K562 (cell line): ENCODE measurements at regions not wholly inside any gene's neighbourhood (a gene's known extent, or its start where the extent isn't known, plus 50 kb on each side); places are given as distances from the start of the nearest gene placed in this dataset.

Experiments
- ATAC-seq: fragments of 200-7000 bp; cut with Tn5 transposase; 3 replicates; pipeline ENCODE4 v1.9.1; 2020; ENCODE audit warnings: moderate library complexity
- BruUV-seq: library from RNA; stranded (reverse); fragments of 400-500 nt; replicated peaks from 2 replicates; lab custom pipeline; 2021; lab: Mats Ljungman, UMichigan
- CTCF ChIA-PET: fragments of 300-600 bp; formaldehyde crosslinking; extraction: SDS; loops from one replicate; lab custom pipeline; 2021; ENCODE audit warnings: low intra/inter-chr PET ratio; lab: Yijun Ruan, JAX
- POLR2A ChIA-PET: fragments of 300-600, 350-650 bp; sonication (Branson Sonifier 250); formaldehyde crosslinking; extraction: SDS; loops from one replicate; lab custom pipeline; 2021; ENCODE audit warnings: antibody characterized with exemption, inconsistent platforms; lab: Yijun Ruan, JAX
- DNase-seq, 4 experiments: peaks; one replicate each; pipeline versions ENCODE4 v3.0.0 to v3.0.0-alpha.2; 2011 to 2018; ENCODE audit warnings: low spot score in 3 of 4, mixed read lengths in 3 of 4; ENCODE audit errors: extremely low read depth in 1 of 4
- FAIRE-seq: peaks from 2 replicates; lab custom pipeline; 2011; peaks lifted over from hg19 to GRCh38; lab: Jason Lieb, UNC
- H2AFZ ChIP-seq: 2 replicates; pipeline ENCODE4 v1.6.0; 2011; ENCODE audit warnings: low read depth, low read length, control low read depth, inconsistent platforms
- H3K27ac ChIP-seq: fragments of 200-600 bp; 3 replicates; pipeline ENCODE4 v1.8.0; 2011; ENCODE audit warnings: low read depth, mild to moderate bottlenecking, control low read depth, inconsistent platforms, low read length, moderate library complexity, mixed read lengths; ENCODE audit errors: extremely low read depth
- H3K27me3 ChIP-seq, 2 experiments: fragments of 300-600 bp in 1 of 2; 2 replicates in 1 of 2; 3 replicates in 1 of 2; pipeline versions ENCODE4 v1.6.0 to v1.8.0; 2011; ENCODE audit warnings: inconsistent platforms in 2 of 2, low read length in 2 of 2, mild to moderate bottlenecking in 1 of 2, mixed read lengths in 1 of 2, moderate library complexity in 1 of 2; ENCODE audit not compliant: control insufficient read depth in 2 of 2, insufficient read depth in 2 of 2
- H3K36me3 ChIP-seq: fragments of 300-600 bp; 3 replicates; pipeline ENCODE4 v1.8.0; 2011; ENCODE audit warnings: mild to moderate bottlenecking, low read length, inconsistent platforms; ENCODE audit not compliant: control insufficient read depth, insufficient read depth
- H3K4me1 ChIP-seq, 2 experiments: fragments of 200-600 bp in 1 of 2; replicated peaks in 1 of 2; 2 replicates in 1 of 2; 3 replicates in 1 of 2; pipeline versions ENCODE4 v1.5.1 to v1.8.0; 2011; ENCODE audit warnings: inconsistent platforms in 2 of 2, low read length in 2 of 2, mild to moderate bottlenecking in 1 of 2, mixed read lengths in 1 of 2, moderate library complexity in 1 of 2; ENCODE audit not compliant: control insufficient read depth in 2 of 2, insufficient read depth in 2 of 2
- H3K4me2 ChIP-seq: 2 replicates; pipeline ENCODE4 v1.6.1; 2011; ENCODE audit warnings: low read length, control low read depth, inconsistent platforms, mixed read lengths; ENCODE audit not compliant: insufficient read depth
- H3K4me3 ChIP-seq: fragments of 200-600 bp; sonication (generic), shearing (Covaris generic); 2 replicates; pipeline ENCODE4 v1.5.1; 2016; ENCODE audit warnings: control low read depth, inconsistent platforms
- H3K79me2 ChIP-seq: fragments of 200-600 bp; 3 replicates; pipeline ENCODE4 v1.8.0; 2011; ENCODE audit warnings: low read length, inconsistent platforms; ENCODE audit not compliant: control insufficient read depth, insufficient read depth
- H3K9ac ChIP-seq, 2 experiments: 2 replicates each; pipeline versions ENCODE4 v1.6.0 to v1.6.1; 2011; ENCODE audit warnings: low read depth in 2 of 2, low read length in 2 of 2, control low read depth in 1 of 2, inconsistent platforms in 1 of 2, mild to moderate bottlenecking in 1 of 2, mixed read lengths in 1 of 2; ENCODE audit not compliant: insufficient read depth in 1 of 2
- H3K9me1 ChIP-seq: one replicate; pipeline ENCODE4 v1.6.0; 2011; ENCODE audit warnings: inconsistent platforms, mild to moderate bottlenecking, low read length, moderate library complexity; ENCODE audit not compliant: control insufficient read depth, insufficient read depth
- H3K9me3 ChIP-seq: replicated peaks from 2 replicates; pipeline ENCODE4 v1.5.1; 2011; ENCODE audit warnings: low read depth, low read length, inconsistent platforms; ENCODE audit not compliant: control insufficient read depth, insufficient read depth
- H4K20me1 ChIP-seq: replicated peaks from 2 replicates; pipeline ENCODE4 v1.6.1; 2011; ENCODE audit warnings: low read length, inconsistent platforms, mixed read lengths; ENCODE audit not compliant: control insufficient read depth, insufficient read depth
- ATF2 ChIP-seq: sonication (generic); formaldehyde crosslinking; IDR thresholded peaks from 2 replicates; pipeline ENCODE4 v1.8.1; 2022; ENCODE audit warnings: missing genetic modification reagents
- CTBP1 ChIP-seq: fragments of 450-650 bp; IDR thresholded peaks from 2 replicates; pipeline ENCODE4 v1.6.1; 2016; ENCODE audit warnings: borderline replicate concordance
- ELF1 ChIP-seq: fragments of 200-800 bp; sonication (Bioruptor generic); IDR thresholded peaks from 2 replicates; pipeline ENCODE4 v1.6.1; 2016; ENCODE audit warnings: missing genetic modification characterization, missing compliant biosample characterization
- FOXA1 ChIP-seq: fragments of 450-650 bp; IDR thresholded peaks from 2 replicates; pipeline ENCODE4 v1.6.1; 2016; ENCODE audit warnings: mild to moderate bottlenecking, borderline replicate concordance
- GATA2 ChIP-seq: sonication (generic); formaldehyde crosslinking; IDR thresholded peaks from 2 replicates; pipeline ENCODE4 v1.4.0; 2020; ENCODE audit warnings: mild to moderate bottlenecking, missing genetic modification reagents
- HEY1 ChIP-seq: fragments of 250-450 bp; sonication (Bioruptor Pico); IDR thresholded peaks from 2 replicates; pipeline ENCODE4 v1.5.0; 2020; ENCODE audit warnings: mild to moderate bottlenecking, moderate library complexity, borderline replicate concordance
- HMG20B ChIP-seq: fragments of 250-450 bp; sonication (Bioruptor Pico); IDR thresholded peaks from 2 replicates; pipeline ENCODE4 v1.5.0; 2021; ENCODE audit warnings: mild to moderate bottlenecking
- PRDM10 ChIP-seq: fragments of 450-650 bp; IDR thresholded peaks from 2 replicates; pipeline ENCODE4 v1.6.1; 2018; ENCODE audit not compliant: partially characterized antibody
- PRMT5 ChIP-seq: sonication (generic); formaldehyde crosslinking; IDR thresholded peaks from 2 replicates; pipeline ENCODE4 v1.5.0; 2020; ENCODE audit warnings: missing genetic modification reagents
- RCOR1 ChIP-seq, 2 experiments: IDR thresholded peaks; 2 replicates each; pipeline ENCODE4 v1.6.1; 2012; ENCODE audit warnings: low read depth in 2 of 2, low read length in 2 of 2, borderline replicate concordance in 1 of 2, improper control_type of control experiment in 1 of 2
- RFX7 ChIP-seq: fragments of 250-450 bp; sonication (Bioruptor Pico); IDR thresholded peaks from 2 replicates; pipeline ENCODE4 v1.5.1; 2021; ENCODE audit warnings: mild to moderate bottlenecking
- ZBTB9 ChIP-seq: fragments of 450-650 bp; formaldehyde crosslinking; IDR thresholded peaks from 2 replicates; pipeline ENCODE4 v1.4.0; 2020; ENCODE audit warnings: mild to moderate bottlenecking, moderate library complexity
- ZNF12 ChIP-seq: sonication (generic); formaldehyde crosslinking; IDR thresholded peaks from 2 replicates; pipeline ENCODE4 v1.4.0; 2020; ENCODE audit warnings: mild to moderate bottlenecking, missing genetic modification reagents
- ZNF24 ChIP-seq: fragments of 450-650 bp; IDR thresholded peaks from 2 replicates; pipeline ENCODE4 v1.6.1; 2016
- ZZZ3 ChIP-seq: fragments of 450-650 bp; IDR thresholded peaks from 2 replicates; pipeline ENCODE4 v1.6.1; 2016; ENCODE audit warnings: antibody characterized with exemption, mild to moderate bottlenecking, moderate library complexity
- WGBS: fragments of 100-300 bp; shearing (Covaris generic); methylation state at CpG from one replicate; pipeline ENCODE4 v1.1.6; 2016; ENCODE audit warnings: low coverage, mixed read lengths; ENCODE audit not compliant: insufficient coverage; ENCODE audit errors: missing lambda C conversion rate; 5-methylcytosine and 5-hydroxymethylcytosine counted together
- in situ Hi-C: fragments of 300-500 bp; cut with MboI; formaldehyde crosslinking; loops from 4 replicates; pipeline ENCODE4 v1.15.0; 2018; ENCODE audit warnings: inconsistent platforms, mixed read lengths
- intact Hi-C: fragments of 100-400 bp; cut with micrococcal nuclease; formaldehyde crosslinking; loops from 2 replicates; pipeline ENCODE4 v1.14.2; 2022

- TF ChIP-seq PRMT5 (CRISPR knock-in tag) (no peak), RCOR1 (IDR thresholded peaks at IDR 0.05; ENCODE audit: borderline replicate concordance in 1 of 2, low read depth in 2 of 2, low read length in 2 of 2) (0 out of 4 replicates have a peak, but pooled peaks of 1 of the 2 experiments have one; percentile 17), HEY1 (CRISPR knock-in tag) (no peak), ZZZ3 (no peak), GATA2 (CRISPR knock-in tag) (no peak)
Observed at GRCh38 chr16:85426806-85427205, 186.3 kb upstream of the GSE1 start (continued).

GRCh38 chr16:85428168-85428898 is 184.8 kb upstream of the GSE1 start:
- WGBS = 47% methylated on average over 14 of the region's 17 CpGs
- DNase-seq (peak; percentile 50 to 63 (median 58)), ATAC-seq (peak; percentile 73), FAIRE-seq (peak; percentile 80)
- CTCF ChIA-PET = interaction anchor here (0.7 to 1.7 kb wide), 2 partner anchors 47 to 153 kb away, joined by 3 to 5 read pairs; no protein-coding TSS in a partner anchor
- H3K9me1 ChIP-seq = no peaks in the 10 kb centered on the region
- no peak overlapping the region for H3K4me2 ChIP-seq
- POLR2A ChIA-PET = interaction anchor here (0.6 to 1.1 kb wide), 3 partner anchors 81 to 161 kb away, joined by 3 to 6 read pairs (median 3); no protein-coding TSS in a partner anchor
- no TSS peak for BruUV-seq
- H3K4me1 ChIP-seq = peaks cover 2 to 51% of the 10 kb centered on the region in 2 experiments; a peak in 2 of 5 replicates
- no peak overlapping the region for H2AFZ ChIP-seq
- H3K36me3 ChIP-seq = no peaks in the 10 kb centered on the region
- intact Hi-C loops = no loop called here
- in situ Hi-C loops = loop anchor here (10.0 kb wide), 1 partner anchor 286 kb away; no protein-coding TSS in a partner anchor
- H4K20me1 ChIP-seq = peaks cover 3% of the 10 kb centered on the region; the same call in 1 of the 2 replicates
- H3K27ac ChIP-seq = no peak overlapping the region
- H3K27me3 ChIP-seq = no peaks in the 10 kb centered on the region
- no peak overlapping the region for H3K9ac ChIP-seq
- no peaks in the 10 kb centered on the region for H3K9me3 ChIP-seq
- H3K79me2 ChIP-seq = no peaks in the 10 kb centered on the region
- no peak overlapping the region for H3K4me3 ChIP-seq
- TF ChIP-seq CTBP1 (peak; percentile 41; the same call in 1 of the 2 replicates), HMG20B (no peak), ZNF24 (peak; percentile 69; the same call in 1 of the 2 replicates), ATF2 (no peak), ZBTB9 (0 out of 2 replicates have a peak, but pooled peaks have one; percentile 34), FOXA1 (no peak), PRDM10 (no peak), ZNF12 (CRISPR knock-in tag) (0 out of 2 replicates have a peak, but pooled peaks have one; percentile 27), RFX7 (no peak), ELF1 (tag) (no peak)
